ENCODE measurements at regions not wholly inside any gene's neighbourhood (a gene's known extent, or its start where the extent isn't known, plus 50 kb on each side); places are given as distances from the start of the nearest gene placed in this dataset.
A peak's percentile ranks its signal among the peaks of the same experiment; 100 is the strongest.

- DNase-seq (ENCODE audit: low read depth) = no peak
- no peak overlapping the region for H3K4me3 ChIP-seq (ENCODE audit: low read depth, low read length)
- TF ChIP-seq MAX (IDR thresholded peaks at IDR 0.05; ENCODE audit: low read depth, low read length) (no peak), MYC (IDR thresholded peaks at IDR 0.05; ENCODE audit: low read depth, low read length) (no peak), POLR2A (IDR thresholded peaks at IDR 0.05; ENCODE audit: extremely low read depth, insufficient read length) (no peak), CTCF (IDR thresholded peaks at IDR 0.05; ENCODE audit: low read depth, low read length) (no peak)
Measured at GRCh38 chr1:106675558-106675957, 380.9 kb upstream of the PRMT6 start.

GRCh38 chr1:106676021-106676420, 380.5 kb upstream of the PRMT6 start:
- TF ChIP-seq POLR2A (IDR thresholded peaks at IDR 0.05; ENCODE audit: extremely low read depth, insufficient read length) (no peak), CTCF (IDR thresholded peaks at IDR 0.05; ENCODE audit: low read depth, low read length) (no peak), MYC (IDR thresholded peaks at IDR 0.05; ENCODE audit: low read depth, low read length) (no peak), MAX (IDR thresholded peaks at IDR 0.05; ENCODE audit: low read depth, low read length) (no peak)
- DNase-seq (ENCODE audit: low read depth) = peak; percentile 26

GRCh38 chr1:106677181-106677580, 379.3 kb upstream of the PRMT6 start:
- no peak for DNase-seq (ENCODE audit: low read depth)
- TF ChIP-seq POLR2A (IDR thresholded peaks at IDR 0.05; ENCODE audit: extremely low read depth, insufficient read length) = no peak
- no peak for TF ChIP-seq MYC (IDR thresholded peaks at IDR 0.05; ENCODE audit: low read depth, low read length)
- no peak for TF ChIP-seq CTCF (IDR thresholded peaks at IDR 0.05; ENCODE audit: low read depth, low read length)
- no peak for TF ChIP-seq MAX (IDR thresholded peaks at IDR 0.05; ENCODE audit: low read depth, low read length)
- H3K4me3 ChIP-seq (ENCODE audit: low read depth, low read length) = no peak overlapping the region

More at GRCh38 chr1:106676021-106676420, 380.5 kb upstream of the PRMT6 start:
- H3K4me3 ChIP-seq (ENCODE audit: low read depth, low read length) = no peak overlapping the region

- H3K4me3 ChIP-seq (ENCODE audit: low read depth, low read length) = no peak overlapping the region
- no peak for DNase-seq (ENCODE audit: low read depth)
- TF ChIP-seq MAX (IDR thresholded peaks at IDR 0.05; ENCODE audit: low read depth, low read length) (no peak), POLR2A (IDR thresholded peaks at IDR 0.05; ENCODE audit: extremely low read depth, insufficient read length) (no peak), CTCF (IDR thresholded peaks at IDR 0.05; ENCODE audit: low read depth, low read length) (no peak), MYC (IDR thresholded peaks at IDR 0.05; ENCODE audit: low read depth, low read length) (no peak)
Measured at GRCh38 chr1:106677721-106678120, 378.8 kb upstream of the PRMT6 start.

- DNase-seq (ENCODE audit: low read depth) = no peak
- no peak for TF ChIP-seq MYC (IDR thresholded peaks at IDR 0.05; ENCODE audit: low read depth, low read length)
- no peak for TF ChIP-seq CTCF (IDR thresholded peaks at IDR 0.05; ENCODE audit: low read depth, low read length)
- TF ChIP-seq POLR2A (IDR thresholded peaks at IDR 0.05; ENCODE audit: extremely low read depth, insufficient read length) = no peak
- TF ChIP-seq MAX (IDR thresholded peaks at IDR 0.05; ENCODE audit: low read depth, low read length) = no peak
- no peak overlapping the region for H3K4me3 ChIP-seq (ENCODE audit: low read depth, low read length)
Measured at GRCh38 chr1:106678279-106679050, 378.0 kb upstream of the PRMT6 start.
